GM18873 (cell line): ENCODE measurements at regions not wholly inside any gene's neighbourhood (a gene's known extent, or its start where the extent isn't known, plus 50 kb on each side); places are given as distances from the start of the nearest gene placed in this dataset.

ENCODE experiments used
- ATAC-seq: cut with Tn5 transposase; IDR thresholded peaks from one replicate; pipeline ENCODE4 v1.9.1; 2021; ENCODE audit warnings: mild to moderate bottlenecking, moderate library complexity, moderate number of reproducible peaks; ENCODE audit not compliant: unreplicated experiment, low FRiP score

- ATAC-seq, result no peak
Observed at GRCh38 chr13:106630162-106630561, 62.2 kb upstream of the ARGLU1 start.

GRCh38 chr13:106628936-106629659, 61.2 kb upstream of the ARGLU1 start:
- no peak for ATAC-seq

- no peak for ATAC-seq
Observed at GRCh38 chr13:106626473-106626872, 58.5 kb upstream of the ARGLU1 start.

DNA sequence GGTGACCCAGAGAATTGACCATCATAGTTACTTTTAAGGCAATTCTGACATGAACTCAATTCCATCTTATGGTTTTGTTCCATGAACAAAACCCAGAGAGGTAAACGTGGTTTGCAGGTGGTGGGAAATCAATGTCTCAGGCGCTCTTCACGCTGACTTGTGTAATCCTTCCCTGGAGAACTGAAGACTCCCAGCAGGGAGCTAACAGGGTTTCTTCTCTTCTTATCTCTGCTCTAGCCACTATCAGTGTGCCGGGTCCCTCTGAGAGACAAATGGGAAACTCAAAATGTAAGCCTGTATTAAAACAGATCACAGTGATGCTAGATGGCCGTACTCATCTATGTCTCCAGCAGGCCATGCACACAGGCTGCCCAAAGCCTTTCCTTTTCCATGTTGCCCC, 57.6 kb upstream of the ARGLU1 start:
- ATAC-seq, result no peak

GRCh38 chr13:106623799-106624460, 56.0 kb upstream of the ARGLU1 start:
- no peak for ATAC-seq

DNA sequence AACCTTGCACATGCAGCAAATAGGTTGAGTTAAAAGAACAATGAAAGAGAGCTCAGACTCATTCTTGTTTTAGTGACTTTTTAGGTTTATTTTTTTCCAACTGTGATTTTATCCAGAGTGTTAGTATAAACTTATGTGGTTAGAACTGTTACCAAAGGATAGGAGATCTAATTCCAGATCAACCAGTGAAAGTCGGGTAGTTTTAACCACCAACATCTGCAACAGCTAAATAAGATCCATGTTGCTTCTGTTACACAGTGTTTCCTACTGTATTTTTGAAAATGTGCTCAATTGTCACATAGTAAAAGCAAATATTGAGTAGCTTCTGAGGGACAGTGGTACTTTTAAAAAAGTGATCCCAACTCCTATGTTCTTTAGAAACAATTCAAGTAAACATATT, 53.9 kb upstream of the ARGLU1 start:
- no peak for ATAC-seq

GRCh38 chr13:106619688-106620555, 52.0 kb upstream of the ARGLU1 start:
- no peak for ATAC-seq
